ENCODE measurements at regions not wholly inside any gene's neighbourhood (a gene's known extent, or its start where the extent isn't known, plus 50 kb on each side); places are given as distances from the start of the nearest gene placed in this dataset.

DNA sequence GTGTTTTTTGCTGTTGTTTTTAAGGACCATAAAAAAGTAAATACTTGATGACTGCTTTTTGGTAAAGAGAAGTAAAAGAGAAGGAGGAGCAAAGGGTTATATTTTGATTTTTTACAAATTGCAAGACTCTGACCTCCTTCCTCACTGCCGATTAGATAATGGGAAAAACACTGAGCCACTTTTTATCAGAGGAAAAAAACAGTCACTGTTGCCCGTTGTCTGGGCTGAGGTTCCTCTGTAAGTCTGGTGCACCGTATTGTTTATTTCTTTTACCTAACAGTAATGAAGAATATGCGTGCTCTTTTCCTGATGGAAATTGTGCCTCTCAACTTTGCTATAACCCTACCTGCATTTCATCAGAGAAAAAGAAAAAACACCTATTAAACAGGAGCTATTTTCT, 178.7 kb upstream of the EMCN start:
- DNase-seq (ENCODE audit: low read depth, low spot score), result no peak
- POLR2A ChIA-PET, result no interaction called here
- TF ChIP-seq, protein P1, sequence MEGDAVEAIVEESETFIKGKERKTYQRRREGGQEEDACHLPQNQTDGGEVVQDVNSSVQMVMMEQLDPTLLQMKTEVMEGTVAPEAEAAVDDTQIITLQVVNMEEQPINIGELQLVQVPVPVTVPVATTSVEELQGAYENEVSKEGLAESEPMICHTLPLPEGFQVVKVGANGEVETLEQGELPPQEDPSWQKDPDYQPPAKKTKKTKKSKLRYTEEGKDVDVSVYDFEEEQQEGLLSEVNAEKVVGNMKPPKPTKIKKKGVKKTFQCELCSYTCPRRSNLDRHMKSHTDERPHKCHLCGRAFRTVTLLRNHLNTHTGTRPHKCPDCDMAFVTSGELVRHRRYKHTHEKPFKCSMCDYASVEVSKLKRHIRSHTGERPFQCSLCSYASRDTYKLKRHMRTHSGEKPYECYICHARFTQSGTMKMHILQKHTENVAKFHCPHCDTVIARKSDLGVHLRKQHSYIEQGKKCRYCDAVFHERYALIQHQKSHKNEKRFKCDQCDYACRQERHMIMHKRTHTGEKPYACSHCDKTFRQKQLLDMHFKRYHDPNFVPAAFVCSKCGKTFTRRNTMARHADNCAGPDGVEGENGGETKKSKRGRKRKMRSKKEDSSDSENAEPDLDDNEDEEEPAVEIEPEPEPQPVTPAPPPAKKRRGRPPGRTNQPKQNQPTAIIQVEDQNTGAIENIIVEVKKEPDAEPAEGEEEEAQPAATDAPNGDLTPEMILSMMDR (IDR thresholded peaks at IDR 0.05; ENCODE audit: insufficient read depth, low read length, missing control alignments), result no peak
- no peak overlapping the region for H3K4me3 ChIP-seq (ENCODE audit: low read depth, low read length)
- CTCF ChIA-PET, result no interaction called here

DNA sequence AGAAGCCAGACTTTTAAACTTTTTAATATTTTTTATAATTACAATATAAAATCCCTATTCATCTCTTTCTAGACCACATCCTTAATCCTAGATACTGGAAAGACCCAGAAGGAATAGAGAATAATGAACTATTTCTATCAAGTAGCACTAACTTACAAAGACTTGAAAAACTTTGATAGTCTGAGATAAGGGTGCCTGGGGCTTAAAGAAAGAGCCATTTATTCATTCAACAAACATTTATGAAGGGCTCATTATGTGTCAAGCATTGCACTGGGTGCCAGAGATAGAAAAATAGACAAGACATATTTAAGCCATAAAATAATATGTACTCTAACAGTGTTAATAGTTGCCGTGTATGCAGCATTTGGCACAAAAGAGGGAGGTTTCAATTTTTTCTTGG, 178.0 kb upstream of the EMCN start:
- ChIA-PET POLR2A (no interaction called here), CTCF (no interaction called here)
- DNase-seq (ENCODE audit: low read depth, low spot score), result no peak
- TF ChIP-seq, protein P1 (IDR thresholded peaks at IDR 0.05; ENCODE audit: insufficient read depth, low read length, missing control alignments), result no peak
- no peak overlapping the region for H3K4me3 ChIP-seq (ENCODE audit: low read depth, low read length)

DNA sequence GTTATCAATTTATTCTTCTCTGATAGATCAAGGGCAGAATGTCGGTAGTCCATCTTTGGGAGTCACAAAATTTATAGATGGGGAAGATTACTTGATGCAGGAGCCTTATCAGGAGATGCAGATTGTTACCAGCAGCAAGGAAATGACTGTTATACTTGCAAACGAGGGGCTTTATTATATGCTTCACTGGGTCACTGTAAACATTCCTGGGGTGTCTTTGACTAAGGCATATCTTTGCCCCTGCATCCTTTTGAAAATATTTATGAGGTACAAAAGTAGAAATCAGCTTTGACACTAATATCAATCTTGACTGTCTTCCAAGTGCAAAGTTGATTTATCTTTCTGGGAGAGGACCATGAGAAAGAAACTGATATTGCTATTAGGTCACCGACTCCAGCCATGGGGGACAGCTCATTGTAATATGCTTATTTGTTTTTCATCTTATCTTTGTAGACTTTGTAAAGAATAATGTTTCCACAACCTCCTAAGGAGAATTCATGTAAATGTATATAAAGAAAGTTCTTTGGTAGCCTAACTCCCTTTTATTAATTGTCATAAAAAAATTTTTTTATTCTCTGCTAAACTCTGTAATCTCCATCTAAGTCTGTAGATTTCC, 177.3 kb upstream of the EMCN start:
- DNase-seq (ENCODE audit: low read depth, low spot score), result no peak
- H3K4me3 ChIP-seq (ENCODE audit: low read depth, low read length), result no peak overlapping the region
- ChIA-PET CTCF (no interaction called here), POLR2A (no interaction called here)
- TF ChIP-seq, protein P1 (IDR thresholded peaks at IDR 0.05; ENCODE audit: insufficient read depth, low read length, missing control alignments), result no peak

DNA sequence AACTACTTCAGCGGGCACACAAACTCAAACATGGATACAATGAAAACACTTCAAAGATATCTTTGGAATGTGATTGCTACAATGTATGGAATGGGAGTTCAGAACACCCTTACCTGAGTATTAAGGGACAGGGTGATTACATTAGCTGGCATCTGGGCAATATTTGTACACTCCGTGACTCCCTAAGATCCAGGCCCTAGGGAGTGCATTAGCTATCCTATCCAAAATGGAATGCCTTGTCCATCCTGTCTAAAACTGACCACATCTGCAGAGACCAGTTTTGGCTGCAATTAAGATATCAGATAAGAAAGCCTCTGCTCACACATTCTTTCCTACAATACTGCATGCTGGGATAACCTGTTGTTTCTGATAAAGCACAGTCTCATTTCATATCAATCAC, 176.6 kb upstream of the EMCN start:
- ChIA-PET POLR2A (no interaction called here), CTCF (no interaction called here)
- DNase-seq (ENCODE audit: low read depth, low spot score), result no peak
- TF ChIP-seq, protein P1 (IDR thresholded peaks at IDR 0.05; ENCODE audit: insufficient read depth, low read length, missing control alignments), result no peak
- H3K4me3 ChIP-seq (ENCODE audit: low read depth, low read length), result no peak overlapping the region

DNA sequence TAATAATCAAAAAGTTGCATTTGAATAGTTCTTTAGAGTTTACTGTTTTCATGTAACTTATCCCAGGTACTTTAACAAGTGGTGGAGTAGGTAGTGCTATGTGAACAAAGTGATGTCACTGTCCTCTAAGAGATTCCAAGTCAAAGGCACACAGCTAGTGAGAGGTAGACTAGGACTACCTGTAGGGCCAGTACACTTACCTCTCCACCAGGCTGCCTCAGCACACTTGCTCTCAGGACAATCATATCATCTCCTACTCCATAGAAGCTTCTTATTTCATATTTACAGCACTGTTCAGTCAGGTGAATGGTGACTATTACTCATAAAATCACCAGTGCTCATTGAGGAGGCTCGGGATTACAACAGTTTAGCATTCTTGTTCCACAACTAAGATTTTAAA, 173.0 kb upstream of the EMCN start:
- DNase-seq (ENCODE audit: low read depth, low spot score), result no peak
- H3K4me3 ChIP-seq (ENCODE audit: low read depth, low read length), result no peak overlapping the region
- POLR2A ChIA-PET, result no interaction called here
- CTCF ChIA-PET, result no interaction called here
- TF ChIP-seq, protein P1 (IDR thresholded peaks at IDR 0.05; ENCODE audit: insufficient read depth, low read length, missing control alignments), result no peak

DNA sequence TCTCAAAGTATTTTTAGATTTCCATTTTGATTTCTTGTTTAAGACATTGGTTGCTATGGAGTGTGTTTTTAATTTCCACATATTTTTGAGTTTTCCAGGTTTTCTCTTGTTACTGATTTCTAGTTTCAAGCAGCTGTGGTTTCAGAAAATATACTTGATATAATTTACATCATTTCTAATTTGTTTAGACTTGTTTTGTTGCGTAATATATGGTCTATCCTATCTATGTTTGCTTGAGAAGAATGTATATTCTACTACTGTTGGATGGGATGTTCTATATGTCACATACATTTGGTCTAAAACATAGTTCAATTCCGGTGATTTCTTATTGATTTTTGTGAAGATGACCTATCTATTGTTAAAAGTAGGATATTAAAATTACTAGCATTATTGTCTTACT, 170.5 kb upstream of the EMCN start:
- POLR2A ChIA-PET, result no interaction called here
- CTCF ChIA-PET, result no interaction called here
- no peak for DNase-seq (ENCODE audit: low read depth, low spot score)
- no peak overlapping the region for H3K4me3 ChIP-seq (ENCODE audit: low read depth, low read length)
- TF ChIP-seq, protein P1 (IDR thresholded peaks at IDR 0.05; ENCODE audit: insufficient read depth, low read length, missing control alignments), result no peak
